GM21576 (cell line): ENCODE measurements at regions not wholly inside any gene's neighbourhood (a gene's known extent, or its start where the extent isn't known, plus 50 kb on each side); places are given as distances from the start of the nearest gene placed in this dataset.
"Not testable (repeated sequence)": the region's sequence is repeated elsewhere in the genome, so short reads cannot be mapped to it uniquely, and the experiment has no call there.

Experiments
- ATAC-seq: cut with Tn5 transposase; IDR thresholded peaks from one replicate; pipeline ENCODE4 v1.9.1; 2021; ENCODE audit warnings: mild to moderate bottlenecking, moderate library complexity; ENCODE audit not compliant: unreplicated experiment

DNA sequence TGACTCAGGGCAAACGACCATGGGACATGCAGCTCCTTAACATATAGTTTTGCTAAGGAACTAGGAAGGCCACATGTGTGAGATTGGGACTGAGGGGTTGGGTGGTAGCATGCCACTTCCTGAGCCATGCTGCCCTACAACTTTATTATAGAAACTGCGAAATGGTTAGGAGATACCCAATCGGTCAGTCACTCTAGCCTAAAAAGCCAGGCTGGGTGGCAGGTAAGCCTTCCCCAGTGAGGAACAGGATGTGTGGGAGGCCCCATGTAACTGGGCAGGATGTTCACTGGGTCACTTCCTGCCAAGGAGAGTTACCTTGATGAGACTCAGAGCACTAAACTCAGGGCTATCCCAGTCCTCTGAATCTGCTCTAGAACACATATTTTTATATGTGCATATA is 123.5 kb downstream of the MAP3K7 start:
- no peak for ATAC-seq

DNA sequence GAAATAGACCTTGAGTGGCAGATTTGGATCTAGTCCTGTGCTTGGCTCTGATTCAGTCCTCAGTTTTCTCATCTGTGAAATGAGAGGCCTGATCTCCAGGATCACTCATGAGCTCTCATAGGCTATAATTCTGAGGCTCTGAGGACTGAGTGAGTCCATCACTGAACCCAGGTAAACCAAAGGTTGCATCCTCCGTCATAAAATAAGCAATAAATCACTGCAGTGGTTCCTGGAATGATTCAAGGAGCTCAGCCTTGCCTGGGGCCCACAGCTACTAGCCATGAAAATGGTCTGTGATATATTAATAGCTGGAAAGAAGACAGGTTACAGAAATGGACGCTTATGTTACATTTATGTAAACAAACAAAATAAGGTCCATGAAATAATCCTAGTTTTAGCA is 124.8 kb downstream of the MAP3K7 start:
- ATAC-seq: no peak

DNA sequence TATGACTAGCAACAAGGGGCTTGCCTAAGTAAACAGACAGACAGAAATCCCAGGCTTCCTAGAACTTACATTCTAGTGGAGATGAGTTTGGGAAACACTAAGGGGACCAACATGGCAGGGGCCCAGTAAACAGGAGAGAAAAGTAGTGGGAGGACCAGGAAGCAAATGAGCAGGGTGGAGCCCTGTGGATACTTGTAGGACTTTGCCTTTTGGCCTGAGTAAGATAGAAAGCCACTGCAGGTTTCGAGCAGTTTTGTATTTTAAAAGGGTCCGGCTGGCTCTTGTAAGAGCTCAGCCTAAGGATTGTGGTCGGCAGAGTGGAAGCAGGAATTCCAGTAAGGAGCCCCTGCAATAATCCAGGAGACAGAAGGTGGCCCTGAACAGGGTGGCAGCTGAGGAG is 125.5 kb downstream of the MAP3K7 start:
- no peak for ATAC-seq

DNA sequence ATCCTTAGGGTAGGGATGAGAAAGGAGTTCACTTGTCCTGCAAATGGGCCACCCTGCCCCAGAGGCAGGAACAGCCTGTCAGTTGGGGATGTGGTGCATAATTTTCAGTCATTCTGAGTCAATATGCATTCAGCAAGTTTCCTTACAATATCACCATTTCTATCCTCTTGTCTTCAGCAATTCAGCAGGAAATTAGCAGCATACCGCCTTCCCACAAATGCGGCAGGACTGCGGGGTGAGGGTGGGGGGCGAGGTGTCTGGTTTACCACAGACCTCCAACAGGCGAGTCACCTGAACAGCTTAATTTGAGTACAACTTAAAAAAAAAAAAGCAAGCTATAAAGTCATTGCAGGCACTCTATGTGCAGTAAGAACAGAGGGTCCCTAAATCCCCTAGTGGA is 126.8 kb downstream of the MAP3K7 start:
- ATAC-seq: no peak

DNA sequence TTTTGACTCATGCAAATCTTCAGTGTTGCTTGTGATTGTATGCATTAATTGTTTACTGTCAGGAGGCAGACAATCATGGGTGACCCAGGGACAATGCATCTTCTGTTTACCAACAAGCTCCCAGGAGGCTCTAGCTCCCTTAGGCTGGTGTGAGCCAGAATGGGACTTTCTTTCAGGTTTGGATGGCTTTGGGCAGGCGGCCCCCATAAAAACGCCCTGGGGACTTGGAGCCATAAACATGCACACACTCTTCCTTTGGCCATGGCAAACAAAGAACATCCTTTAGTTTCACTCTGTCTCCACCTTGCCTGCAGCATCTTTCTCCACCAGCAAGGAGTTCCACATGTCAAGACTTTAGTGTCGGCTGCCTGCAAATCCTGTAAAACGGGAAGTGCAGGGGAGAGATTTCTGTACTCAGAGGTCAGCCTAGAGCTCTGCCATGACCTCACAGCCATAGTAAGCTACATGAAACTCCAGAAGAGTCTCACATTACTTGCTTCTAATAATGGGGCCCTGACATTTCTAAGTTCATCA is 127.6 kb downstream of the MAP3K7 start:
- ATAC-seq: no peak

DNA sequence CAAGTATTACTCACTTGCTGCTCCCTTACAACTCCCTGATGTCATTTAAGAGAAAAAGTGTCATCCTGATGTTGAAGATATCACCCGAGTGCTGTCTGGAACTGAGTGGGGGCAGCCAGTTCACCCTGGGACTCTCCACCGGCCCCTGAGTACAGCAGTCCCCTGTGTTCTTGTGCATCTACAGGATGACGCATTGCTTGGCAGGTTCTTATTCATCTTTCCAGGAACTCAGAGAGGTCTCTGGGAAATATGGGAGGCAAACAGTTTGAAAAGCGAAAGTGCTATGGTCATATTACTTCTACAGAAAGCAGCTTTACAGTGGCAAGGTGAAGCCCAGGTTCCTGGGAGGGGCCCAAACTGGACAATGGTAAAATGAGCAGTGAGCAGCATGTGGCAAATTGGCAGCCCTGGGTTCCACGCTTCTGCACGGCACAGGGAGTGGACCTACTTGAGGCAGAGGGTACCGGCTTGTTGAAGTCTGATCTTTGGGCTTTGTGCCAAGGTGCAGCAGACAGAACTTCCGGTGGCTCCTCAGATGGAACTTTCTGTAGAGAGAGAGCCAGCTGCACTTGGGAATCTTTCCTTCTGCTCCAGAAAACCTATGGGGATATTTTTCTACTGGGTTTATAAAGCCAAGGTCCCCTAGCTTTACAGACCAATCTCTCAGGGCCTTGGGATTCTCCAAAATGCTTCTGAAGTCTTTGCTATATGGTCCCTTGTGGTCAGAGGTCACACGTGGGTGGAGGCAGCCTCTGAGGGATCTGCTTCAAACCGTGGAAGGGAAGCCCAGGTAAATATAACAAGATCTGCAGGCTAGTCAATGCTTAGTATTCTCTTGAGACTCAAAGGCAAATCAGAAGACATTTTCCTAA is 128.3 kb downstream of the MAP3K7 start:
- no peak for ATAC-seq

DNA sequence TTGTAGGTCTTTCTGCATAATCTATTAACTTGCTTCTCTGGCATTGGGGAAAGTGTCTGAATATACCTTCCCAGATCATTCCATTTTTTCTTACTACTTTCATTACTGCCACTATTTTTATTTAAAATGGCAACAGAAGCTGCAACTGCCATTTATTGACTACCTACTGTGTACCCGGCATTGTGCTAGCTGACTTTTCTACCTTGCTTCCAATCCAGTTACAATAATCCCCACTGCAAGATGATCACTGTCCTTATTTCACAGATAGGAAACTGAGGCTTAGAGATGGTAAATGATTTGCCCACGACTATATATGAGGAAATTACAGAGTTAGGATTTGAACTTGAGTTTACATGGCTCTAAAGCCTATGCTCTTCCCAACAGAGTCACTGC is 129.0 kb downstream of the MAP3K7 start:
- ATAC-seq: no peak

DNA sequence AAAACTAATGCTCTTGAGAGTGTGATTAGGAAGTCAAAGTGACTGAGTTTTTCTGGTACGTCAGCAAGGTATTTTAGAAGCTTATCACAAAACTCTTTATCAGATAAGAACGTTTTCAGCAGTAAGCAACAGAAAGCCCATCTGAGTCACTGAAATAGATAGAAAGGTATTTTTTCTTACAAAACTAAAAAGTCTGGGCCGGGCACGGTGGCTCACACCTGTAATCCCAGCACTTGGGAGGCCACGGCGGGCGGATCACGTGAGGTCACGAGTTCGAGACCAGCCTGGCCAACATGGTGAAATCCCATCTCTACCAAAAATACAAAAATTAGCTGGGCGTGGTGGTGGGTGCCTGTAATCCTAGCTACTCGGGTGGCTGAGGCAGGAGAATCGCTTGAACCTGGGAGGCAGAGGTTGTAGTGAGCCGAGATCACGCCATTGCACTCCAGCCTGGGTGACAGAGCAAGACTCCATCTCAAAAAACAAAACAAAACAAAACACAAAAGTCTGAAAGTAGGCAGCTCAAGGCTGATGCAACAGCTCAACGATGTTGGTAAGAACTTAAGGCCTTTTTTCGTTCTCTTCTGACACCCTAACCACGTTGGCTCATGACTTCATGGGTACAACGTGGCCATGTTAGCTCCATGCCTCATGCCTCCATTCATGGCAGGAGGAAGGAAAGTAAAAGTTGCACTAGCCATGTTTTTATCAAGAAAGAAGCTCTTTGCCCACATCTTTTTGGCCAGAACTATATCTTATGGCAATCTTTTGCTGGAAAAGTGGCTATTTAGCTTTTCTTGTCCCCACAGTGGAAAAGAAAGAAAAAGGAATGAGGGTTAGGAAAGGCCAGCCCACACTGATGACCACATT is 129.6 kb downstream of the MAP3K7 start:
- not testable (repeated sequence) for ATAC-seq

DNA sequence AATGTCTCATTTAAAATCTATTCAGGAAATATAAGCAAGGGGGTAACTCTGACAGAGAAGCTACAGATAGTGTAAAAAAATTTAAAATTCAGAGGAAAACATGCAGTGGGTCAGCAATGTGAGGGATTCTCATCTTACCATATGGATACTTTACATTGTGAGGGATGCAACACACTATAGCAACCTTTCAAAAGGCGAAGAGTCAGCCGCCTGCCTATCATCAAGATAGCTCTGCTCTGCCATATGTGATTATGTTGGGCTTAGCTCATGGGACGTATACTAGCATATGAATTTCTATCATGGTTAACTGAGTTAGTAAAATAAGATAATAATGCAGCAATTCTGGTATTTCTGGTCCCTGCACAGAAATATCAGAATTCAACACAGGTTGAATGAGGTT is 130.9 kb downstream of the MAP3K7 start:
- ATAC-seq: no peak

DNA sequence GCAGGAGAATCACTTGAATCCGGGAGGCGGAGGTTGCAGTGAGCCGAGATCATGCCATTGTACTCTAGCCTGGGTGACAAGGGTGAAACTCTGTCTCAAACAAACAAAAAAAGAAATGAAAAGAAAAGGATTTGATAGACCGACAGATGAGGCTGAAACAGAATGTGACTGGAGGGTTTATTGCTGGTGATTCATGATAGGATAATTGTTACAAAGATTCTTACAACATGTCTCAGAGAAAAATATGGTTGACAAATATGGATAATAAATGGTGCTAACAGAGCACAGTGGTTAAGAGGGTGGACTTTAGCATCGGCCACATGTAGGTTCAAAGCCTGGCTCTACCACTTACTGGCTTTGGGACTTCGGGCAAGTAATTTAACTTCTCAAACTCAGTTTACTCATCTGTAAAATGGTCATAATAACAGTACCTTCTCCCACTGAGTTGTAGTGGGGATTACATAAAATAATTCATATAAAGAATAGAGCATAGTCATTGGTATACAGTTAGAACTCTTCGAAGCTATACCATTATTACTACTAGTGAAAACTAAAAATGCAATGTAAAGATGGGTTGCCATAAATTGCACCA is 131.9 kb downstream of the MAP3K7 start:
- ATAC-seq: no peak

DNA sequence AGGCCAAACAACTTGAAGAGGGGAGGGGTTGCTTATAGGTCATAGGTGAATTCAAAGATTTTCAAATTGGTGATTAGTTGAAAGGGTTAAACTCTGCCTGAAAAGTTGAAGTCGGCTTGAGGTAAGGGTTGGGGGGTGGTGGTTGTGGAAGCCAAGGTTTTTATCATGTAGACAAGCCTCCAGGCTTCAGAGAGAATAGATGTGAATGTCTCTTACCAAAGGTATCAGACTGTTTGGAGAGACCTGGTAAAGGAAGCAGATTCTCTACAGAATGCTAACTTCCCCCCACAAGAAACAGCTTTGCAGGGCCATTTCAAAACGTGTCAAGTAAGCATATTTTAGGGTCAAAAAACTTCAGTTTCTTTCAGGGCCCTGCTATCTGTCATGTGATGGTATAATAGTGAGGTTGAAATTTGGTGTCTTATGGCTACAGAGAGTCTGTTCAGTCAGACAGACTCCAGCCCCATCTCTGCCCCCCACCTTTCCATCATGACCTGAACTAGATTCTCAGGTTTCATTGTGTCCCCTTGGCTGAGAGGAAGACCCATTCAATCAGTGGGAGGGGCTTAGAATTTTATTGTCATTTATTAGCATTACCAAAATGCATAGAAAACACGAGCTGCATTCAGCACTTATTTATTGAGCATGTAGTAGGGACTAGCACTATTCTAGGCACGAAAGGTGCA is 136.5 kb downstream of the MAP3K7 start:
- no peak for ATAC-seq

DNA sequence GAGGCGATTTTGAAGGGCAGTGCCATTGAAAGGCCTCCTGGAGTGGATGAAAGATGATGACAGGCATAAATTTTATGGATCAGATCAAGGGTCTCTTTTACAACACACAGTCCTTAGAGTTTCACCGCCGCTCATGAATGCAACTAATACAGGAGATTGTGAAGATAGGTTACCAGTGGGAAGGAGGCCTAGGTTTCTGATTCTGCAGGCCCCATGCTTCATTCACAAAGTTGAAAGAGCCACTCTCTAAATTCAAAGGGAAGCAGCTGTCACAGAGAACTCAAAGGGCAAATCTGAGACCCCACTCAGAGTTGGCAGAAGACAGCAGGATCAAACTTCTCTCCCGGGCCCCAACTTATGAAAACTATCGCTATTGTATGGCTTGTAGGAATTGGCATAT is 137.6 kb downstream of the MAP3K7 start:
- no peak for ATAC-seq

DNA sequence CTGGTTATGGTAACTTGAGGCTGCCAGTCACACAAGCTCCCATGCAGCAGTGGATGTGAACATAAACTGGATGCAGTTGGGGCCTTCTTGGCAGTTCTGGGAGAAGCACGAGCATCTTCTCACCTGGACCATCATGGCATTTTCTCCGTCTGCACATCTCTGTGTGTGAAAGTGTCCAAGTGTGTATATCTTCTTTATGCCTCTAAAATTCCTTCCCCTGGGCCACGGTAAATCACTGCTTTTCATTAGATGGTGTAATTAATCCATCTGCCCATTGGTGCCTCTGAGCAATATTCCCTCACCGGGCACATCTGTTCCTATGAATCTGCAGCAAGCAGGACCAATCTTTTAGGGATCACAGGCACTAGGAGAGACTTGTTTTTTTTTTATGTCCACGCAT is 138.0 kb downstream of the MAP3K7 start:
- no peak for ATAC-seq

DNA sequence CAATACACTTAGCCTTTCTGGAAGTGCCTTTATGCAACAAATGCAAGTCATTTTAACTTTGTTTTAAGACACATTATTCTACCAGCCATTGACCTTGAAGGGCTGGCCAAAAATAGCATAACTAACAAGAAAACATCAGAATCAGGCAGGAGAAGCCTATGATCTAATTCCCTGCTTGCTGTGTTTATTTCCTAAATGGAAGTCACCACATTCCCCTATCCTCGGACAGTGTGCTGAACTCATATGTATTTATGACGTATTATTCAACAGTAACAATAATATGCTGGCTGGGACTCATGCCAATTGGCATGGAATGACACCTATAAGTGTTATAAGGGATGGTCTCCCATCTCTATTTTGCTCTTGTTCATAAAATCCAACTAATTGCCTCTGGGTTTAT is 140.7 kb downstream of the MAP3K7 start:
- ATAC-seq: no peak

DNA sequence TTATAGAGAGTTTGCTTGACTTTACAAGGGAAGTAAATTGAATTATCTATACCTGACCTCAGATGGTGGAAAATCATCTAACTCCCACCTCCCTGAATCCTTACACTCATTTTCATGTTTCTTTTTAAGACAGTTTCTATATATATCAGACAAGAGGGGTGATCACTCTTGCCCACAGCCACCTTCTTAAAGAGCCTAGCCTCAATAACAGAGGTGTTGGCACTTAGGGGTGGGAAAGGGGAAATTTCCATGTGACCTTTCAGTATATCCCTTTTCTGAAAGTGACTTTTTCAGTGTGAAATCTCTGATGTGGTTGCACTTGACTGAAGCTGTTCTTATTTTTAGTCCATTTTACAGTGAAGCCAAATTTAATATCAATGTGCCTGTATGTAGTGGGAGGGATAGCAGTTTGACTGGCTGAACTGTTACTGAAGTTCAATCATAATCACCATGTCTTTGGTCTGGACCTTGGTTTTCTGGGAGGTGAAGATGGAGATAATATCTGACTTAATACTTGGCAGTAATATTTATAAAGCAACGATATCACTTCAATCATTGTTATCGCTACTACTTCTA is 141.3 kb downstream of the MAP3K7 start:
- no peak for ATAC-seq

DNA sequence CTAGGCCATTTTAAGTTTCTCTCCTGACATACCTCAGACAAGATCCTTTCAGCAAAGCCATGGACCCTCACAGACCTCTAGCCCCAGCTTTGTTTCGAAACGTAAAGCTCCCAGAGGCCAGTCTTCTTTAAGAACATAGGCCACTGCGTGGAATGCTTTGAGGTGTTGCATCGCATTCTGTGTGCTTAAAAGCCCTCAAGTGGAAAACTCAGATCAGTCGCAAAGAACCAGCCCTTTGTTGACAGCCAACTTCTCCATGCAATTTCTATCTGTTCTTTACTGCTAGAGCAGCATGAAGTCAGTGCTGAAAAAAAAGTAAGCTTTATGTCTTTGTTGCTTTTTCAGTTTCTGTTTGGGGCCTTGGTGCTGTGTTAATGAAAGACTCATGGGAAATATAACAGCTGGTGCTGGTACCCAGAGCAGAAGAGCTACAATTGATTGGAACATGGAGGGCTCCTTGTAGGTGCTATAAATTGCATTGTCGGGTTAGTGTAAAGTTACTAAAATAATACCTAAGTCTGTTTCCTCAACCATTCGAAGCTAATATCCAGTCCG is 142.6 kb downstream of the MAP3K7 start:
- ATAC-seq: no peak

DNA sequence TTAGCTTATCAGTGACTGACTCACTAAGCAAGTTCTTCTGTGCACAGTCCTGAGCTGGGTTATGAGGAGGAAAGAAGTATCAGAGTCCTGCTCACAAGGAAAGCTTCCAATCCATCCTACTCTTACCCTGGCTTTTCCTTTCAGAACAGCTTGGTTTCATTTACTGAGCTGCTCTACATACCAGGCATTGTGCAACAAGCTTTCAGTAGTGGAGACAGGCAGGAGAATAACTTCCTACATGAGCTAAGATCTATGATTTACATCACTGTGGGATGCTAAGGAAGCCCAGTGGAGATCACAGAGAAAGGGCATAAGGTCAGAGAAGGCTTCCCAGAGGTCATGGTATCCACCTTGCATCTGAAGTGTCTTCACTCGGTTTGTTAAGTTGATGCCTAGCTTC is 144.5 kb downstream of the MAP3K7 start:
- ATAC-seq: no peak

DNA sequence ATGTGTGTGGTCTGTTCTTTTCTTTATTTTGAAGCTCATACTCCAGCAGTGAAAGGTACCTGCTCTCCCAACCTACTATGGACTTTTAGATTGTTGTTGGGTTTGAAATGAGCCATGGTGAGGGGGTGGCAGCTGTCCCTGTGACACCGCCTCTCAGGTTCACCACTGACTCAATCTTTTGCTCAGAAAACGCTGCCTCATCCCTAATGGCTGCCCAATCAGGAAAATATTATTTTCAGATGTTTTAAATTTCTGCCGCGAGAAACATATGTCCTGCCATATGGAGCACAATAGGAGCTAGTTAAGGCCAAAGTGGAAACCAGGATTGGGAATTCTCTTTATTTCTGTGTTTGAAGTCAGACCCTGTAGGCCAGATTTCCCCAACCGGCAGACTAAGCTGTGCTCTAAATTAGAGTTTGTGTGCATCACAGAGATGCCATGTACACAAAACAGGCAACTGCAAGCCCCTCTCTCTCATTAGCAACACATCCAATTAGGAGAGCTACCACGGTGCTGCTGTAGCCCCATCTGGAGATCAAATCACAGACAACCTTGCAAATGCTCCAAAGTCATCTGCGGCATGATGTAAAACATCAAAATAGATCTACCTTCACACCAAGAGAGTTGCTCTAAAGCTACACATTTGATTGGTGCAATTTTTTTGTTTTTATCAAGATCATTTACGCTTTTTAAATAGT is 144.1 kb upstream of the BACH2 start:
- ATAC-seq: no peak

DNA sequence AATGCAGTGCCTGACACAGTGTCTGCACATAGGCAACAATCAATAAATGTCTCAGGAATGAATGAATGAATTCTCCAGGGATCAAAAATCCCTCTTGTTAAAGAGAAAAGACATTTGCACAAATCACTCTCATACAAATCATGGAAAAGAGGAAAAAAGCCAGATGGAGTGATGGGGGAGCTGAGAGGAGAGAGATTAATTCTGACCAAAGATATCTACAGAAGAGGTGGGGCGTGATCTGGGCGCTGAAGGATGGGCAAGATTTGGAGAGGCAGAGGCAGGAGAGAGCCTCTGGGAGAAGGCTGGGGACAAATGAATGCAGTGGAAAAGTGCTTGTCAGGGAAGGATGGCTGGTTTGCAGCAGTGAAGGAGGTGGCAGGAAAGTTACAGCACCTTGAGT is 142.9 kb upstream of the BACH2 start:
- no peak for ATAC-seq

DNA sequence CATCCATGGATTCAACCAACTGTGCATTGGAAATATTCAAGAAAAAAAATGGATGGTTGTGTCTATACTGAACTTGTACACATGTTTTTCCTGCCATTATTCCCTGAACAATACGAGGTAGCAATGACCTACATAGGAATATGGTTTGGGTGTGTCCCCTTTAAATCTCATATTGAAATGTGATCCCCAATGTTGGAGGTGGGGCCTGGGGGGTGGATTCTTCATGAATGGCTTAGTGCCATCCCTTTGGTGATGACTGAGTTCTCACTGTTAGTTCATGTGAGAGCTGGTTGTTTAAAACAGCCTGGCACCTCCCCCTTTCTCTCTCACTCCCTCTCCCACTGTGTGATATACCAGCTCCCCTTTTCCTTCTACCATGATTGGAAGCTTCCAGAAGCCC is 139.8 kb upstream of the BACH2 start:
- no peak for ATAC-seq
